ENCODE measurements at regions not wholly inside any gene's neighbourhood (a gene's known extent, or its start where the extent isn't known, plus 50 kb on each side); places are given as distances from the start of the nearest gene placed in this dataset.
A peak's percentile ranks its signal among the peaks of the same experiment; 100 is the strongest.
"Not testable (repeated sequence)": the region's sequence is repeated elsewhere in the genome, so short reads cannot be mapped to it uniquely, and the experiment has no call there.

GRCh38 chr10:117601716-117602115 lies 59.2 kb downstream of the EMX2 start:
- DNase-seq: no peak

- DNase-seq: no peak
Measured at GRCh38 chr10:117603081-117603480, 60.5 kb downstream of the EMX2 start.

DNA sequence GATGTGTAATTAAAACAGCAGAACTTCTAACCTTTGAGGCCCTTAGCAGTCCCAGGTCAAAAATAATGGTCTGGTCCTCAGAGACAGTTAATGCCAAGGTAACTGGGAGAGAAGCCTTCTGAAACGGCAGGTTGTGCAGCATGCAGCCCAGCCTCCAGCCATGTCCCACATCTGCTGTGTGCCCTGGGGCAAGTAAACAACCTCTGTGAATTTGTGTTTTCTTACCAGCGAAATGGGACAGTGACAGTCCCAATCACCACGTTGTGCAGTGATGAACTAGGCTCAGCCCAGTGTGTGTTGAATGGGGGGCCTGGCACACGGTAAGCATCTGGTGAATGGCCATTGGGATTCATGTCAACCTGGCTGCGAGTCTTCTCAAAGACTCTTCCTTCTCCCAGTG lies 61.2 kb downstream of the EMX2 start:
- no peak for DNase-seq

- DNase-seq: no peak
Measured at GRCh38 chr10:117609095-117609795, 66.7 kb downstream of the EMX2 start.

DNA sequence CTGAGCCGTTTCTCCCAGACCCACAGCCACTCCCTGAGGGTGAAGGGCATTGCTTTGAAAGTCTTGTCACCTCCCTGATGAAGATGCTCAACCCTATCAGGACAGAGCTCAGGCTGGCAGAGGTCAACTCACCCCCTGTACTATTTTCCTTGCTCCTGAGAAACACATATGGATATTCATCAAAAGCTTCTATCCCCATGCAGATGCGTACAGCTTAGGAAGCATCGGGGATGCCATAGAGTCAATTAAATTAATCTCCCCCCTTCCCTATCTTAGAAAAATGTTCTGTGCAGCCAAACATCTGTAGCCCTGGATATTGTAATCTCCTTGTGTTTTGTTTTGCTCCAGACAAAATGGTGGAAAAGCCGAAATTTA lies 67.2 kb downstream of the EMX2 start:
- DNase-seq: no peak

GRCh38 chr10:117610321-117610720 lies 67.8 kb downstream of the EMX2 start:
- DNase-seq: no peak

- no peak for DNase-seq
Measured at GRCh38 chr10:117612113-117612512, 69.6 kb downstream of the EMX2 start.

DNA sequence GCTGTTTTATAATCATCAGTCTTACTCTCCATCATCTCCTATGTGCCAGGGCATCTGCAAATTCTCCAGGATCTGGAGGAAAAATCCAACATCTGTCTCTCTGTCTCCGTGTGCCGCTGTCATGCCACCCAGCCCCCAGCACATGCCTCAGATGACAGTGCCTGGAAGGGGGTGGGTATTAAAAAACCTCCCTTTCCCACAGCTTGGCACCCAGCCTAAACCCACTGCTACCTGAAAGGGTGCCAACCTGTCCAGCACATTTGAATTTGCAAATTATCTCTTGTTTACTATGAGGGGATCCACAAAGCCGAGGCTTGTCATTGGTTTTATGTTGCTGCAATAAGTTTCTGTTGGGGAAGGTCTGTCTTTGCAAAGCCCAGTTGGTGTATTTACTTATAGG lies 73.1 kb downstream of the EMX2 start:
- DNase-seq: peak; percentile 5

GRCh38 chr10:117616179-117616578 lies 73.6 kb downstream of the EMX2 start:
- no peak for DNase-seq

GRCh38 chr10:117617086-117617485 lies 74.5 kb downstream of the EMX2 start:
- DNase-seq: no peak

- no peak for DNase-seq
Measured at GRCh38 chr10:117617659-117618058, 75.1 kb downstream of the EMX2 start.

GRCh38 chr10:117619223-117619622 lies 76.7 kb downstream of the EMX2 start:
- DNase-seq: no peak

GRCh38 chr10:117619707-117620405 lies 77.3 kb downstream of the EMX2 start:
- DNase-seq: no peak

DNA sequence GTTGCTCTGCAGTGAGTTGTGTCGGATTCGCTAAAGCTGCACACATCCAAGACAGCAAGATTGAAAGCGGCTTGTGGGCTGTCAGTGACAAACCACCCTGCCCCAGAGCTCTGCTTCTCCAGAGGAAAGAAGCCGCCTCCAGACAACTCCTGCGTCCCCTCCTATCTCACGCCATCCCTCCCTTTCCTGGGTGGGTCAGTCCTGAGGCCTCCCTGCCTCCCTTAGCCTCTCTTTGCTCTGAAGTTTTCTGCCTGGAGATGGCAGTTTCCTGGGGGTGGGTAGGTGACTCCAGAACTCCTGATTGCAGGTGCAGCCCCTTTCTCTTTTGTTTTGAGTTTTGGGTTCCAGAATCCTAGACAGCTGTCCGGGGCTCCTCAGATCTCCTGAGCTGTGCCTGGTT lies 78.7 kb downstream of the EMX2 start:
- no peak for DNase-seq

GRCh38 chr10:117621795-117622420 lies 79.4 kb downstream of the EMX2 start:
- no peak for DNase-seq

GRCh38 chr10:117622471-117623184 lies 80.1 kb downstream of the EMX2 start:
- no peak for DNase-seq

DNA sequence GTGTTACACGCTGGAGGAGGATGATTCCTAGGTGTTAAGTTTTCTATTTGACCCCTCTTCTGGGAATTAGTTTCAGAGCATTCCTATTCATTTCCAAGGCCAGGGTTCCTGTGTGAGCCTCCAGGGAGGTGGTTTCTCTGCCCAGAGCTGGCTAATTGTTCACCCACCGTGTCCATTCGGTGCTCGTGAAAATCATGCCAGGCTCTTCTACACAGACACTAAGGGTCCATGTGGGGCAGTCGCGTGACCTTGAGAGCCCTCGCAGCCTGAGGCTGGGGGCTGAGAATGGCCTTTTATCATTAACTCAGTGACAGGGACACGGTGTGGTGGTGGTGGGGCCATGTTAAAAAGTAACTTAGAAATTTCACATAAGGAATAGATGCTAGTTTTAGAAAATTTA lies 83.7 kb downstream of the EMX2 start:
- no peak for DNase-seq

GRCh38 chr10:117627561-117627960 lies 85.0 kb downstream of the EMX2 start:
- DNase-seq: peak; percentile 15

DNA sequence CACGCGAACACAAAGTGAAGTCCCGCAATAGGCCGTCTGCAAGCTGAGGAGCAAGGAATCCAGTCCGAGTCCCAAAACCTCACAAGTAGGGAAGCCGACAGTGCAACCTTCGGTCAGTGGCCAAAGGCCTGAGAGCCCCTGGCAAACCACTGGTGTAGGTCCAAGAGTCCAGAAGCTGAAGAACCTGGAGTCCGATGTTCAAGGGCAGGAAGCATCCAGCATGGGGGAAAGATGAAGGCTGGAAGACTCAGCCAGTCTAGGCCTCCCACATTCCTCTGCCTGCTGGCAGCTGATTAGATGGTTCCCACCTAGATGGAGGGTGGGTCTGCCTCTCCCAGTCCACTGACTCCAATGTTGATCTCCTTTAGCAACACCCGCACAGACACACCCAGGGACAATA lies 87.2 kb downstream of the EMX2 start:
- DNase-seq: not testable (repeated sequence)

- peak; percentile 11 for DNase-seq
Measured at GRCh38 chr10:117631276-117632145, 89.0 kb downstream of the EMX2 start.

DNA sequence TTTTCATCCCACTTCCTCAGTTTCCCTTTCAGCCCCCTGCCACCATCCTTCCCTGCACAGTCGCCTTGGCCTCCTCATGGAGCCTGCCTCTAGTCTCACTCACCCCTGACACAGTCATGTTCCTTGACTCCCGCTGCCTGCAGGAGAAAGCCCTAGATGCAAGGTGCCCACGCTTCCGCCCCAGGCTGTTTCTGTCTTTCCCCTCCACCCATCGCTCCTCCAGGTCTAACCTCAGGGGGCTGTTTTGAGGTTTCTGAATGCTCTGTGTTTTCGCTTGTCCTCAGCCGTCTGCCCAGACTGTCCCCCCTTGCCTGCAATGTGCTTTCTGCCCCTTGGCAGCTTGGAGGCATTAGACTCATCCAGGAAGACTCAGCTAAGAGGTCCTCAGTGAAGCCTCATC lies 89.9 kb downstream of the EMX2 start:
- no peak for DNase-seq

- DNase-seq: peak; percentile 3
Measured at GRCh38 chr10:117635826-117636225, 93.3 kb downstream of the EMX2 start.

DNA sequence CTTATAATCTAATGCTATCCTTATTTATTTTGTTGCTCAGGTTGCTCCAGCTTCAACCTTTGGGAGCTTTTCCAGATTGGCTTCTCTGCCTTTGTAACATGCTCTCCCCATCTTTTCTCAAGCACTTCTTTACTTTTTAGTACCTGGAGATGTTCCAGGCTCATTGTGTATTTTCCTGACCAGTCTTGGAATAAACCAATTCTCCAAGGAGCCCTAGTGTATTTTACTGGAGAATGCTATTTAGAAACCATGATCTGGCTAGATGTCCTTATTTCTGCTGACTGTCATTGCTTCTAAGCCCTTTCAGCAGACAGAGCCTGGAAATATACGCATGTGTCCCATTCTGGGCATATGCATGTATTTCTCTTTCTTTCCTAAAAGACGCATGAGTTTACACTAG lies 95.7 kb downstream of the EMX2 start:
- DNase-seq: no peak

Measured in NCI-H1694 treated with DMSO at 0.1 percent for 48 hours (cell line).